HCT116 (cell line): ENCODE measurements at regions not wholly inside any gene's neighbourhood (a gene's known extent, or its start where the extent isn't known, plus 50 kb on each side); places are given as distances from the start of the nearest gene placed in this dataset.

Experiments
- CBX3 ChIP-seq: IDR thresholded peaks from 2 replicates; pipeline ENCODE4 v1.6.1; 2012; ENCODE audit warnings: low read depth
- CEBPB ChIP-seq: IDR thresholded peaks from 2 replicates; pipeline ENCODE4 v1.6.1; 2012; ENCODE audit warnings: low read depth
- EGR1 ChIP-seq: IDR thresholded peaks from 2 replicates; pipeline ENCODE4 v1.6.1; 2012; ENCODE audit warnings: low read depth
- EZH2phosphoT487 ChIP-seq: fragments of 200-600 bp; IDR thresholded peaks from 2 replicates; pipeline ENCODE4 v1.6.1; 2018; ENCODE audit warnings: antibody characterized with exemption, borderline replicate concordance
- JUND ChIP-seq: IDR thresholded peaks from 2 replicates; pipeline ENCODE4 v1.6.1; 2012
- POLR2A ChIP-seq: IDR thresholded peaks from 2 replicates; pipeline ENCODE4 v1.7.0; 2011; ENCODE audit warnings: borderline replicate concordance; ENCODE audit not compliant: insufficient read depth, insufficient read length; ENCODE audit errors: extremely low read depth
- POLR2AphosphoS5 ChIP-seq: IDR thresholded peaks from 2 replicates; pipeline ENCODE4 v1.6.1; 2011; ENCODE audit warnings: mild to moderate bottlenecking, low read depth, low read length, moderate library complexity
- SP1 ChIP-seq: IDR thresholded peaks from 2 replicates; pipeline ENCODE4 v1.6.1; 2012; ENCODE audit warnings: low read depth
- YY1 ChIP-seq: IDR thresholded peaks from 2 replicates; pipeline ENCODE4 v1.6.1; 2011; ENCODE audit warnings: low read length, low read depth, moderate library complexity, mild to moderate bottlenecking; ENCODE audit not compliant: insufficient replicate concordance; ENCODE audit errors: extremely low read depth
- ZNF274 ChIP-seq: fragments of 200-500 bp; sonication (Bioruptor generic); IDR thresholded peaks from 2 replicates; pipeline ENCODE4 v1.6.1; 2014; ENCODE audit warnings: mild to moderate bottlenecking, low read depth, low read length, inconsistent platforms
- TF ChIP-seq, protein P1 (sequence below), 3 experiments: fragments of 200-600 bp in 1 of 3; sonication (generic) in 1 of 3; IDR thresholded peaks in 2 of 3; conservative IDR thresholded peaks in 1 of 3; 2 replicates each; pipeline ENCODE4 v1.5.1; 2012 to 2017; ENCODE audit warnings: low read depth in 2 of 3, low read length in 2 of 3, antibody characterized with exemption in 1 of 3, borderline replicate concordance in 1 of 3, control low read depth in 1 of 3, mild to moderate bottlenecking in 1 of 3, mixed read lengths in 1 of 3, mixed run types in 1 of 3, moderate library complexity in 1 of 3; ENCODE audit not compliant: insufficient read depth in 1 of 3
- TF ChIP-seq, protein P2 (sequence below): IDR thresholded peaks from 2 replicates; pipeline ENCODE4 v1.6.1; 2012; ENCODE audit warnings: low read depth
- TF ChIP-seq, protein P3 (sequence below): IDR thresholded peaks from 2 replicates; pipeline ENCODE4 v1.6.1; 2011; ENCODE audit warnings: mild to moderate bottlenecking, low read length, moderate library complexity; ENCODE audit not compliant: insufficient replicate concordance; ENCODE audit errors: extremely low read depth
- TF ChIP-seq, protein P4 (sequence below): IDR thresholded peaks from 2 replicates; pipeline ENCODE4 v1.6.1; 2012

DNA sequence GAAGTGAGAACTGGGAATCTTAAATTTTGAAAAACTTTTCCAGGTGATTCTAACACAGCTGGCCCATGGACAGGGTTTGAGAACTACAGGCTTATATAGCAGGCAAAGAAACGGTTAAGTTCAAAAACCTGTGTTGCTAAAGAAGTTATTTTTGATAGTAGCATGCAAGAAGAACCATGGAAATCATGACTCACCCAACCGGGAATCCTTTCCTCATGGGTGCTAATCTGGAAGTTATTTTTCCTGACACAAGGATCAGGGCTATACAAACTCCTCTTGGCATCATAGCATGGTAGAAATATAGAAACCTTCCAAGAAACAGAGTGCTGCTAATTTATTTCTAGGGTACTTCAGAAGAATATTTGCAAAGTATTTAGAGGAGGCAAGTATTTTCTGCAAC is 588.7 kb downstream of the CCER1 start:
- TF ChIP-seq, protein P1, sequence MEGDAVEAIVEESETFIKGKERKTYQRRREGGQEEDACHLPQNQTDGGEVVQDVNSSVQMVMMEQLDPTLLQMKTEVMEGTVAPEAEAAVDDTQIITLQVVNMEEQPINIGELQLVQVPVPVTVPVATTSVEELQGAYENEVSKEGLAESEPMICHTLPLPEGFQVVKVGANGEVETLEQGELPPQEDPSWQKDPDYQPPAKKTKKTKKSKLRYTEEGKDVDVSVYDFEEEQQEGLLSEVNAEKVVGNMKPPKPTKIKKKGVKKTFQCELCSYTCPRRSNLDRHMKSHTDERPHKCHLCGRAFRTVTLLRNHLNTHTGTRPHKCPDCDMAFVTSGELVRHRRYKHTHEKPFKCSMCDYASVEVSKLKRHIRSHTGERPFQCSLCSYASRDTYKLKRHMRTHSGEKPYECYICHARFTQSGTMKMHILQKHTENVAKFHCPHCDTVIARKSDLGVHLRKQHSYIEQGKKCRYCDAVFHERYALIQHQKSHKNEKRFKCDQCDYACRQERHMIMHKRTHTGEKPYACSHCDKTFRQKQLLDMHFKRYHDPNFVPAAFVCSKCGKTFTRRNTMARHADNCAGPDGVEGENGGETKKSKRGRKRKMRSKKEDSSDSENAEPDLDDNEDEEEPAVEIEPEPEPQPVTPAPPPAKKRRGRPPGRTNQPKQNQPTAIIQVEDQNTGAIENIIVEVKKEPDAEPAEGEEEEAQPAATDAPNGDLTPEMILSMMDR (IDR thresholded peaks at IDR 0.05 in 2 of 3, conservative IDR thresholded peaks at IDR 0.05 in 1 of 3; ENCODE audit: borderline replicate concordance in 1 of 3, insufficient read depth in 1 of 3, low read depth in 2 of 3, low read length in 2 of 3), result no peak
- no peak for TF ChIP-seq ZNF274
- no peak for TF ChIP-seq POLR2A
- TF ChIP-seq POLR2AphosphoS5, result no peak
- no peak for TF ChIP-seq CBX3
- no peak for TF ChIP-seq YY1
- TF ChIP-seq CEBPB, result no peak
- TF ChIP-seq JUND, result no peak
- TF ChIP-seq, protein P2, sequence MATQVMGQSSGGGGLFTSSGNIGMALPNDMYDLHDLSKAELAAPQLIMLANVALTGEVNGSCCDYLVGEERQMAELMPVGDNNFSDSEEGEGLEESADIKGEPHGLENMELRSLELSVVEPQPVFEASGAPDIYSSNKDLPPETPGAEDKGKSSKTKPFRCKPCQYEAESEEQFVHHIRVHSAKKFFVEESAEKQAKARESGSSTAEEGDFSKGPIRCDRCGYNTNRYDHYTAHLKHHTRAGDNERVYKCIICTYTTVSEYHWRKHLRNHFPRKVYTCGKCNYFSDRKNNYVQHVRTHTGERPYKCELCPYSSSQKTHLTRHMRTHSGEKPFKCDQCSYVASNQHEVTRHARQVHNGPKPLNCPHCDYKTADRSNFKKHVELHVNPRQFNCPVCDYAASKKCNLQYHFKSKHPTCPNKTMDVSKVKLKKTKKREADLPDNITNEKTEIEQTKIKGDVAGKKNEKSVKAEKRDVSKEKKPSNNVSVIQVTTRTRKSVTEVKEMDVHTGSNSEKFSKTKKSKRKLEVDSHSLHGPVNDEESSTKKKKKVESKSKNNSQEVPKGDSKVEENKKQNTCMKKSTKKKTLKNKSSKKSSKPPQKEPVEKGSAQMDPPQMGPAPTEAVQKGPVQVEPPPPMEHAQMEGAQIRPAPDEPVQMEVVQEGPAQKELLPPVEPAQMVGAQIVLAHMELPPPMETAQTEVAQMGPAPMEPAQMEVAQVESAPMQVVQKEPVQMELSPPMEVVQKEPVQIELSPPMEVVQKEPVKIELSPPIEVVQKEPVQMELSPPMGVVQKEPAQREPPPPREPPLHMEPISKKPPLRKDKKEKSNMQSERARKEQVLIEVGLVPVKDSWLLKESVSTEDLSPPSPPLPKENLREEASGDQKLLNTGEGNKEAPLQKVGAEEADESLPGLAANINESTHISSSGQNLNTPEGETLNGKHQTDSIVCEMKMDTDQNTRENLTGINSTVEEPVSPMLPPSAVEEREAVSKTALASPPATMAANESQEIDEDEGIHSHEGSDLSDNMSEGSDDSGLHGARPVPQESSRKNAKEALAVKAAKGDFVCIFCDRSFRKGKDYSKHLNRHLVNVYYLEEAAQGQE, result no peak
- TF ChIP-seq, protein P3, sequence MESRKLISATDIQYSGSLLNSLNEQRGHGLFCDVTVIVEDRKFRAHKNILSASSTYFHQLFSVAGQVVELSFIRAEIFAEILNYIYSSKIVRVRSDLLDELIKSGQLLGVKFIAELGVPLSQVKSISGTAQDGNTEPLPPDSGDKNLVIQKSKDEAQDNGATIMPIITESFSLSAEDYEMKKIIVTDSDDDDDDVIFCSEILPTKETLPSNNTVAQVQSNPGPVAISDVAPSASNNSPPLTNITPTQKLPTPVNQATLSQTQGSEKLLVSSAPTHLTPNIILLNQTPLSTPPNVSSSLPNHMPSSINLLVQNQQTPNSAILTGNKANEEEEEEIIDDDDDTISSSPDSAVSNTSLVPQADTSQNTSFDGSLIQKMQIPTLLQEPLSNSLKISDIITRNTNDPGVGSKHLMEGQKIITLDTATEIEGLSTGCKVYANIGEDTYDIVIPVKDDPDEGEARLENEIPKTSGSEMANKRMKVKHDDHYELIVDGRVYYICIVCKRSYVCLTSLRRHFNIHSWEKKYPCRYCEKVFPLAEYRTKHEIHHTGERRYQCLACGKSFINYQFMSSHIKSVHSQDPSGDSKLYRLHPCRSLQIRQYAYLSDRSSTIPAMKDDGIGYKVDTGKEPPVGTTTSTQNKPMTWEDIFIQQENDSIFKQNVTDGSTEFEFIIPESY, result no peak
- no peak for TF ChIP-seq EZH2phosphoT487
- no peak for TF ChIP-seq SP1
- TF ChIP-seq, protein P4, sequence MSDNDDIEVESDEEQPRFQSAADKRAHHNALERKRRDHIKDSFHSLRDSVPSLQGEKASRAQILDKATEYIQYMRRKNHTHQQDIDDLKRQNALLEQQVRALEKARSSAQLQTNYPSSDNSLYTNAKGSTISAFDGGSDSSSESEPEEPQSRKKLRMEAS, result no peak
- no peak for TF ChIP-seq EGR1
